Mesenchymal stem cell (in vitro differentiated cells and primary cell): ENCODE measurements at regions not wholly inside any gene's neighbourhood (a gene's known extent, or its start where the extent isn't known, plus 50 kb on each side); places are given as distances from the start of the nearest gene placed in this dataset.

Experiments
- DNase-seq: peaks from one replicate; pipeline ENCODE4 v3.0.0-alpha.2; 2013
- H2AFZ ChIP-seq: one replicate; pipeline ENCODE4 v1.6.1; 2013; ENCODE audit warnings: low read depth, mild to moderate bottlenecking, control low read depth, inconsistent platforms, low read length, moderate library complexity
- H2AK5ac ChIP-seq: 2 replicates; pipeline ENCODE4 v1.6.1; 2013; ENCODE audit warnings: low read length, moderate library complexity, mild to moderate bottlenecking, inconsistent platforms; ENCODE audit not compliant: severe bottlenecking
- H2BK120ac ChIP-seq: one replicate; pipeline ENCODE4 v1.6.1; 2013; ENCODE audit warnings: low read depth, mild to moderate bottlenecking, inconsistent platforms, low read length, moderate library complexity
- H2BK12ac ChIP-seq, 2 experiments: one replicate each; pipeline ENCODE4 v1.6.1; 2013; ENCODE audit warnings: inconsistent platforms in 2 of 2, low read length in 2 of 2, mild to moderate bottlenecking in 2 of 2, moderate library complexity in 2 of 2, control low read depth in 1 of 2
- H2BK15ac ChIP-seq: one replicate; pipeline ENCODE4 v1.6.1; 2013; ENCODE audit warnings: mild to moderate bottlenecking, low read depth, inconsistent platforms; ENCODE audit not compliant: poor library complexity, severe bottlenecking
- H2BK5ac ChIP-seq: 2 replicates; pipeline ENCODE4 v1.6.1; 2013; ENCODE audit warnings: low read depth, mild to moderate bottlenecking, low read length, control low read depth, inconsistent platforms; ENCODE audit not compliant: poor library complexity, severe bottlenecking
- H3K14ac ChIP-seq, 2 experiments: one replicate each; pipeline ENCODE4 v1.6.1; 2013; ENCODE audit warnings: inconsistent platforms in 2 of 2, low read length in 2 of 2, control low read depth in 1 of 2, mild to moderate bottlenecking in 1 of 2, moderate library complexity in 1 of 2
- H3K18ac ChIP-seq, 2 experiments: one replicate each; pipeline ENCODE4 v1.6.1; 2013; ENCODE audit warnings: inconsistent platforms in 2 of 2, low read length in 2 of 2, control low read depth in 1 of 2, low read depth in 1 of 2, mild to moderate bottlenecking in 1 of 2
- H3K23ac ChIP-seq, 2 experiments: one replicate each; pipeline ENCODE4 v1.6.1; 2013; ENCODE audit warnings: inconsistent platforms in 2 of 2, low read length in 2 of 2, mild to moderate bottlenecking in 2 of 2, moderate library complexity in 2 of 2, control low read depth in 1 of 2
- H3K27ac ChIP-seq: 2 replicates; pipeline ENCODE4 v1.5.1; 2013; ENCODE audit warnings: mild to moderate bottlenecking, moderate library complexity, low read length, control low read depth, inconsistent platforms; ENCODE audit not compliant: poor library complexity, severe bottlenecking
- H3K27me3 ChIP-seq, 2 experiments: 2 replicates each; pipeline versions ENCODE4 v1.6.1 to v1.7.0; 2013; ENCODE audit warnings: low read length in 2 of 2, mild to moderate bottlenecking in 2 of 2, moderate library complexity in 2 of 2, control low read depth in 1 of 2, inconsistent platforms in 1 of 2; ENCODE audit not compliant: control insufficient read depth in 1 of 2, insufficient read depth in 1 of 2
- H3K36me3 ChIP-seq, 2 experiments: 2 replicates each; pipeline versions ENCODE4 v1.6.1 to v1.7.0; 2013; ENCODE audit warnings: low read length in 2 of 2, control low read depth in 1 of 2, inconsistent platforms in 1 of 2, low read depth in 1 of 2, mild to moderate bottlenecking in 1 of 2; ENCODE audit not compliant: insufficient read depth in 2 of 2, control insufficient read depth in 1 of 2
- H3K4ac ChIP-seq, 2 experiments: one replicate each; pipeline ENCODE4 v1.6.1; 2013; ENCODE audit warnings: inconsistent platforms in 2 of 2, low read length in 2 of 2, mild to moderate bottlenecking in 2 of 2, moderate library complexity in 2 of 2, control low read depth in 1 of 2, low read depth in 1 of 2
- H3K4me1 ChIP-seq: 2 replicates; pipeline ENCODE4 v1.6.1; 2013; ENCODE audit warnings: low read depth, low read length, control low read depth; ENCODE audit not compliant: control insufficient read depth, insufficient read depth
- H3K4me2 ChIP-seq: 2 replicates; pipeline ENCODE4 v1.6.1; 2013; ENCODE audit warnings: low read length, mild to moderate bottlenecking, inconsistent platforms; ENCODE audit not compliant: poor library complexity, severe bottlenecking
- H3K4me3 ChIP-seq, 2 experiments: 2 replicates each; pipeline versions ENCODE4 v1.5.1 to v1.7.0; 2013; ENCODE audit warnings: low read length in 2 of 2, mild to moderate bottlenecking in 2 of 2, control low read depth in 1 of 2, low read depth in 1 of 2; ENCODE audit not compliant: insufficient read depth in 1 of 2
- H3K79me1 ChIP-seq: replicated peaks from 2 replicates; pipeline ENCODE4 v1.6.1; 2013; ENCODE audit warnings: mild to moderate bottlenecking, control low read depth, low read length, inconsistent platforms; ENCODE audit not compliant: poor library complexity, severe bottlenecking
- H3K9ac ChIP-seq: 2 replicates; pipeline ENCODE4 v1.7.0; 2013; ENCODE audit warnings: mild to moderate bottlenecking, low read length, moderate library complexity
- H3K9me3 ChIP-seq: 2 replicates; pipeline ENCODE4 v1.7.0; 2013; ENCODE audit warnings: mild to moderate bottlenecking, low read length; ENCODE audit not compliant: control insufficient read depth
- H4K8ac ChIP-seq: one replicate; pipeline ENCODE4 v1.6.1; 2013; ENCODE audit warnings: inconsistent platforms, mild to moderate bottlenecking, low read length, moderate library complexity
- H4K91ac ChIP-seq: one replicate; pipeline ENCODE4 v1.6.1; 2013; ENCODE audit warnings: mild to moderate bottlenecking, low read length, inconsistent platforms
- WGBS: methylation state at CpG from one replicate; pipeline ENCODE4 v1.1.7; 2013; ENCODE audit warnings: mixed read lengths; 5-methylcytosine and 5-hydroxymethylcytosine counted together

DNA sequence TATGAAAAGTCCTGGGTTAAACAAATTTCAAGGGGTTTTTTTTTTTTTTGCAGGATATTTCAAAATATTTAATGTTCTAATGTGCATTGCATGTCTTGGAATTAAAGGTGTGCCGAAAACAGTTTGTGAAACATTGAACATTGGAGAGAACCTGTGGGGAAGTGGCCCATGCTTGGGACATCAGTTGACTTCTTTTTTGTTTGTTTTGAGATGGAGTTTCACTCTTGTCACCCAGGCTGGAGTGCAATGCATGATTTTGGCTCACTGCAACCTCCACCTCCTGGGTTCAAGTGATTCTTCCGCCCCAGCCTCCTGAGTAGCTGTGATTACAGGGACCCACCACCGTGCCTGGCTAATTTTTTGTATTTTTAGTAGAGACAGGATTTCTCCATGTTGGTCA, 71.0 kb upstream of the RAPH1 start:
- no peak overlapping the region for H2BK5ac ChIP-seq
- H4K91ac ChIP-seq = no peak overlapping the region
- H3K79me1 ChIP-seq = no peaks in the 10 kb centered on the region
- no peak overlapping the region for H2BK15ac ChIP-seq
- no peak overlapping the region for H2AK5ac ChIP-seq
- no peak overlapping the region for H3K4ac ChIP-seq
- H2AFZ ChIP-seq = no peak overlapping the region
- no peak overlapping the region for H2BK12ac ChIP-seq
- H3K27me3 ChIP-seq = no peaks in the 10 kb centered on the region
- no peaks in the 10 kb centered on the region for H3K9me3 ChIP-seq
- no peaks in the 10 kb centered on the region for H3K4me1 ChIP-seq
- no peak overlapping the region for H3K4me3 ChIP-seq
- DNase-seq = no peak
- no peak overlapping the region for H3K9ac ChIP-seq
- H2BK120ac ChIP-seq = no peak overlapping the region
- H3K36me3 ChIP-seq = no peaks in the 10 kb centered on the region
- no peak overlapping the region for H4K8ac ChIP-seq
- peak overlapping the region in 1 of 2 experiments; percentile 30 for H3K18ac ChIP-seq
- no peak overlapping the region for H3K23ac ChIP-seq
- H3K27ac ChIP-seq = no peak overlapping the region
- H3K4me2 ChIP-seq = no peak overlapping the region
- no peak overlapping the region for H3K14ac ChIP-seq
- 91% methylated on average over 3 of the region's 3 CpGs for WGBS

DNA sequence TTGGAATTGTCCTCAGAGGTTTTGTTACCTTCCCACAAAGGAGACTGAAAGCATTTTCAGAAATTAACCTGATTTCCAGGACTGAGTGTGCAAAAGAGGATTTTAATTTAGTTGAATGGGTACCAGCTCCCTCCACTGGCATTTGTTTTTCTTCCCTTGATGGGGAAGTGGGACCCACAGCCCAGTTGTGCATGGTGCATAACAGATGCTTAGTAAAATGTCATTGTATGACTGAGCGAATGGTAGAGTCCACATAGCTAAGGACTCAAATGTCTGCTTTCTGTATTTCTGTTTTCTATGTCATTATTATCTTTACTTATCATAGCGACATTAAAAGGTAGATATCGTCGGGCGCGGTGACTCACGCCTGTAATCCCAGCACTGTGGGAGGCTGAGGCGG, 75.5 kb upstream of the RAPH1 start:
- H3K27ac ChIP-seq = no peak overlapping the region
- no peaks in the 10 kb centered on the region for H3K4me1 ChIP-seq
- no peak overlapping the region for H3K4me2 ChIP-seq
- no peaks in the 10 kb centered on the region for H3K36me3 ChIP-seq
- no peak for DNase-seq
- no peak overlapping the region for H3K18ac ChIP-seq
- no peak overlapping the region for H2AFZ ChIP-seq
- H3K9me3 ChIP-seq = no peaks in the 10 kb centered on the region
- no peak overlapping the region for H2BK15ac ChIP-seq
- H2BK5ac ChIP-seq = no peak overlapping the region
- no peak overlapping the region for H4K91ac ChIP-seq
- H3K9ac ChIP-seq = no peak overlapping the region
- no peaks in the 10 kb centered on the region for H3K27me3 ChIP-seq
- H3K14ac ChIP-seq = no peak overlapping the region
- no peak overlapping the region for H2BK120ac ChIP-seq
- WGBS = 95% methylated on average over 7 of the region's 8 CpGs
- H2BK12ac ChIP-seq = no peak overlapping the region
- H3K23ac ChIP-seq = no peak overlapping the region
- H3K4me3 ChIP-seq = no peak overlapping the region
- H3K79me1 ChIP-seq = no peaks in the 10 kb centered on the region
- no peak overlapping the region for H2AK5ac ChIP-seq
- H4K8ac ChIP-seq = no peak overlapping the region
- H3K4ac ChIP-seq = no peak overlapping the region

DNA sequence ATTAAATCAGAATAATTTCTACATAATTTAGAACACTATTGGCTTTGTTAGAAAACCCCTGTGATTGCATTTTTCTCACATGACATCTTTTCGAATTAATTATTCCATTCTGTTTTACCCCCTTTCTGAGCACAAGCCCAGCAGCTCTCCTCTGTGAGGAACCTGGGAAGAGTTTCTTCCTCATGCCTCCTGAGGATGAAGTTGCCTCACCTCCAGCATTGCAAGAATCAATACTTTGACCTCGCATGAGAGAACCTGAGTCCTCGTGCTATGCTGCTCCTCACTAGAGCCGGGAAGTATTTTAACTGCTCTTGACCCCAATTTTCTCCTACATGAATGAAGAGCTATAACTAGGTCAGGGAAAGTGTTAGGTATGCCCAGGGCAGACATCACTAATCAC, 77.1 kb upstream of the RAPH1 start:
- Histone ChIP-seq H3K9ac (no peak overlapping the region), H2BK12ac (no peak overlapping the region), H3K4me3 (no peak overlapping the region), H3K27ac (no peak overlapping the region), H3K4ac (peak overlapping the region in 1 of 2 experiments; percentile 26), H3K9me3 (no peaks in the 10 kb centered on the region), H3K18ac (no peak overlapping the region), H4K91ac (no peak overlapping the region), H2AFZ (no peak overlapping the region), H3K79me1 (no peaks in the 10 kb centered on the region), H3K14ac (peak overlapping the region in 1 of 2 experiments; percentile 65), H2AK5ac (no peak overlapping the region), H2BK120ac (no peak overlapping the region), H3K27me3 (no peaks in the 10 kb centered on the region), H3K36me3 (no peaks in the 10 kb centered on the region), H2BK5ac (no peak overlapping the region), H3K23ac (no peak overlapping the region), H2BK15ac (no peak overlapping the region), H4K8ac (no peak overlapping the region), H3K4me1 (no peaks in the 10 kb centered on the region), H3K4me2 (no peak overlapping the region)
- no peak for DNase-seq
- WGBS = 80% methylated on average over 4 of the region's 4 CpGs

DNA sequence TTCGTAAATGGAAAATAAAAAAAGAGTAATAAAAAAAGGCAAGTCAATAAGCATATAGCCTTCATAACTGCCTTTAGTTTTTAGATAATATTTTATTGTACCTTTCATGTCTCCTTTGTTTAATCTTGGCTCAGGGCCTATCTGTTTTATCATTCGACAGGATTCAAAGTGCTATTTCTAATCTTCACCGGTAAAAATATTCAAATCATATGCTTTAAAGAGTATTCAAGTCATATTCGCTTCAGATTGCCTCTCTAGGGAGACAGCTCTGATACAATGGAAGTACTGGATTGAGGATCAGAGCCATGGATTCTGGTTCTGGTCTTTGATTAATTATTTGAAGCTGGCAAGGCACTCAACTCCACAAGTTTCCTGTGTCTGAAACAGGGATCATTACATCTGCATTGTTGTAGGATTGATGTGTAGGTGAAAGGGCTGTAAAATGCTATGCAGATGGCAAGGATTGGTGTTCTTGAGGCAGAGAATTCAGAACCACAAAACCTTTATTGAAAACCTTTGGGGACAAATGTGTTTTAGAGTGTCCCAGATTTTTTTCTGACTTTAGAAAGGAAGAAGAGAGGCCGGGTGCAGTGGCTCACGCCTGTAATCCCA, 84.3 kb upstream of the RAPH1 start:
- WGBS = 96% methylated on average over 5 of the region's 6 CpGs
- H3K4ac ChIP-seq = no peak overlapping the region

More for the DNA sequence above, 84.3 kb upstream of the RAPH1 start:
- Histone ChIP-seq H3K4me2 (no peak overlapping the region), H3K9ac (no peak overlapping the region), H4K8ac (no peak overlapping the region), H3K79me1 (no peaks in the 10 kb centered on the region), H3K4me3 (no peak overlapping the region), H3K36me3 (no peaks in the 10 kb centered on the region), H2AFZ (no peak overlapping the region), H2BK120ac (no peak overlapping the region), H2BK15ac (no peak overlapping the region), H3K4me1 (no peaks in the 10 kb centered on the region), H2BK5ac (no peak overlapping the region), H2AK5ac (no peak overlapping the region), H4K91ac (no peak overlapping the region), H3K27me3 (no peaks in the 10 kb centered on the region), H3K18ac (no peak overlapping the region), H2BK12ac (no peak overlapping the region), H3K9me3 (no peaks in the 10 kb centered on the region), H3K14ac (no peak overlapping the region), H3K23ac (no peak overlapping the region), H3K27ac (no peak overlapping the region)
- no peak for DNase-seq
